Calu3 (cell line): ENCODE measurements at regions not wholly inside any gene's neighbourhood (a gene's known extent, or its start where the extent isn't known, plus 50 kb on each side); places are given as distances from the start of the nearest gene placed in this dataset.
"Not testable (repeated sequence)": the region's sequence is repeated elsewhere in the genome, so short reads cannot be mapped to it uniquely, and the experiment has no call there.

ENCODE experiments used
- BruUV-seq: library from RNA; stranded (reverse); fragments of 400-500 nt; replicated peaks from 2 replicates; lab custom pipeline; 2021; lab: Mats Ljungman, UMichigan
- CTCF ChIA-PET: fragments of 300-600 bp; sonication (Branson Sonifier 250); formaldehyde crosslinking; loops from one replicate; lab custom pipeline; 2022; ENCODE audit warnings: antibody characterized with exemption; lab: Charles Lee
- DNase-seq: peaks from one replicate; pipeline ENCODE4 v3.0.0; 2022
- H3K27ac Mint-ChIP-seq: one replicate; pipeline ENCODE4 v1.8.0; 2022; ENCODE audit warnings: mixed read lengths; ENCODE audit not compliant: unreplicated experiment
- H3K27me3 Mint-ChIP-seq: one replicate; pipeline ENCODE4 v1.8.0; 2022; ENCODE audit warnings: mixed read lengths; ENCODE audit not compliant: unreplicated experiment
- H3K36me3 Mint-ChIP-seq: one replicate; pipeline ENCODE4 v1.8.0; 2022; ENCODE audit warnings: mild to moderate bottlenecking, moderate library complexity, mixed read lengths; ENCODE audit not compliant: insufficient read depth, unreplicated experiment
- H3K4me1 Mint-ChIP-seq: one replicate; pipeline ENCODE4 v1.8.0; 2022; ENCODE audit warnings: mild to moderate bottlenecking, low read depth, mixed read lengths; ENCODE audit not compliant: unreplicated experiment
- H3K4me3 Mint-ChIP-seq: one replicate; pipeline ENCODE4 v1.8.0; 2022; ENCODE audit warnings: mild to moderate bottlenecking, low read depth, moderate library complexity, mixed read lengths; ENCODE audit not compliant: unreplicated experiment
- H3K9me3 Mint-ChIP-seq: one replicate; pipeline ENCODE4 v1.8.0; 2022; ENCODE audit warnings: low read depth, mixed read lengths; ENCODE audit not compliant: unreplicated experiment
- intact Hi-C: fragments of 100-400 bp; cut with micrococcal nuclease; formaldehyde crosslinking; loops from one replicate; pipeline ENCODE4 v1.10.0; 2022; ENCODE audit not compliant: unreplicated experiment
- TF ChIP-seq, protein P1 (sequence below): fragments of 200-600 bp; IDR thresholded peaks from one replicate; pipeline ENCODE4 v1.8.0; 2022; ENCODE audit warnings: antibody characterized with exemption; ENCODE audit not compliant: unreplicated experiment

- intact Hi-C loops: loop anchor here (1.0 kb wide), 1 partner anchor 12 kb away; no protein-coding TSS in a partner anchor
- no TSS peak for BruUV-seq
- Mint-ChIP-seq H3K9me3 (no peaks in the 10 kb centered on the region), H3K4me3 (no peak overlapping the region), H3K4me1 (no peaks in the 10 kb centered on the region), H3K27ac (no peak overlapping the region), H3K36me3 (no peaks in the 10 kb centered on the region), H3K27me3 (peaks cover 21% of the 10 kb centered on the region)
- no peak for DNase-seq
- TF ChIP-seq, protein P1, sequence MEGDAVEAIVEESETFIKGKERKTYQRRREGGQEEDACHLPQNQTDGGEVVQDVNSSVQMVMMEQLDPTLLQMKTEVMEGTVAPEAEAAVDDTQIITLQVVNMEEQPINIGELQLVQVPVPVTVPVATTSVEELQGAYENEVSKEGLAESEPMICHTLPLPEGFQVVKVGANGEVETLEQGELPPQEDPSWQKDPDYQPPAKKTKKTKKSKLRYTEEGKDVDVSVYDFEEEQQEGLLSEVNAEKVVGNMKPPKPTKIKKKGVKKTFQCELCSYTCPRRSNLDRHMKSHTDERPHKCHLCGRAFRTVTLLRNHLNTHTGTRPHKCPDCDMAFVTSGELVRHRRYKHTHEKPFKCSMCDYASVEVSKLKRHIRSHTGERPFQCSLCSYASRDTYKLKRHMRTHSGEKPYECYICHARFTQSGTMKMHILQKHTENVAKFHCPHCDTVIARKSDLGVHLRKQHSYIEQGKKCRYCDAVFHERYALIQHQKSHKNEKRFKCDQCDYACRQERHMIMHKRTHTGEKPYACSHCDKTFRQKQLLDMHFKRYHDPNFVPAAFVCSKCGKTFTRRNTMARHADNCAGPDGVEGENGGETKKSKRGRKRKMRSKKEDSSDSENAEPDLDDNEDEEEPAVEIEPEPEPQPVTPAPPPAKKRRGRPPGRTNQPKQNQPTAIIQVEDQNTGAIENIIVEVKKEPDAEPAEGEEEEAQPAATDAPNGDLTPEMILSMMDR: no peak
- CTCF ChIA-PET: interaction anchor here (0.6 to 0.9 kb wide), 2 partner anchors 28 to 538 kb away, joined by 3 to 5 read pairs; no protein-coding TSS in a partner anchor
These were observed 72.1 kb upstream of the PLAAT1 start for GRCh38 chr3:193168931-193169330.

DNA sequence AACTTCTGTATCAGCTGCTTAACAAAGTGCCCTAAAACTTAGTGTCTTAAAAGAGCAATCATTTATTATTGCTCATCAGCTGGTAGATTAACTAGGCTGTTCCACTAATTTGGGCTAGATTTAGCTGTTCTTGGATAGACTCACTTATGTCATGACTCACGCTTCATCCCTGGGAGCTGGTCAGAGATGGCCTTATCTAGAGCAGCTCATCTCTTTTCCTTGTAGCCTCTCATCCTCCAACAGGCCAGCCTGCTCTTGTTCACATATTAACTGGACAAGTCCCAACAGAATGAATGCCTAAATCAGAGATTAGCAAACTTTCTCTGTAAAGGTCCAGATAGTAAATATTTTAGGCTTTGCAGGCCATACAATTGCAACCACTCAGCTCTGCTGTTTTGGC, 66.9 kb upstream of the PLAAT1 start:
- DNase-seq: no peak
- no peaks in the 10 kb centered on the region for H3K4me1 Mint-ChIP-seq
- CTCF ChIA-PET: interaction anchor here (0.5 to 1.2 kb wide), 2 partner anchors 10 to 364 kb away, joined by 4 to 5 read pairs; no protein-coding TSS in a partner anchor
- BruUV-seq: no TSS peak
- H3K9me3 Mint-ChIP-seq: peaks cover 6% of the 10 kb centered on the region
- no peaks in the 10 kb centered on the region for H3K36me3 Mint-ChIP-seq
- H3K4me3 Mint-ChIP-seq: no peak overlapping the region
- H3K27me3 Mint-ChIP-seq: peaks cover 5% of the 10 kb centered on the region
- H3K27ac Mint-ChIP-seq: no peak overlapping the region
- TF ChIP-seq, protein P1: no peak
- intact Hi-C loops: no loop called here

- DNase-seq, H3K36me3 Mint-ChIP-seq, CTCF ChIA-PET, H3K9me3 Mint-ChIP-seq, H3K4me3 Mint-ChIP-seq, H3K27ac Mint-ChIP-seq, BruUV-seq, intact Hi-C loops, H3K4me1 Mint-ChIP-seq: not testable (repeated sequence)
- peaks cover 27% of the 10 kb centered on the region for H3K27me3 Mint-ChIP-seq
These were observed 61.5 kb upstream of the PLAAT1 start for GRCh38 chr3:193179332-193180012.

DNA sequence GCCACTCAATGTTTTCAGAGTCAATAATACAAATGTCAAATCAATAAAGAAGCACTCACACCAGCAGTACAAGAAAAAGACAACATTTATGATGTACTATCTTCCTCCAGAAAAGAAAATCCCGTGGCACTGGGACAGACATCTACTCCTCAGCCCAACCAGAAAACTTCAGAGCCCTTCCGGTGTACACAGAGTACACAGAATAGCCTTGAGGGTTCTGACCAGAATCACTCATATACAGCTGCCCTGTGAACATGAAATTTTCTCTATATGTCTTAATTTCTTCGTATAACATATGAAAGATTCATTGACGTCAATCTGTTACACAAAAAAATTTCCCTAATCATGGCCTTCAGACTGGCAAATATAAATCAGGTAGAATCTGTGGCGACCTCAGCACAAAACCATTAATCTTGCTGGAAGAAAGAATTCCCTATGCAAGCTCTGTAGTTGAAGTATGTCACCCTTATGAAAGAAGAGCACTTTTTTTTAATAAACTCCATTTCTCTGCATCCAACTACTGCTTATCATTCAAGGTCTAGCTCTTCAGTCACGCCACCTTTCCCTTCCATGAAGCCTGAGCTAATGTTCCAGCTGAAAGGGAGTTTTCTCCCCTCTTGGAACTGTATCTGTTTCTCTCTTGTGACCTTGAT, 53.8 kb upstream of the PLAAT1 start:
- Mint-ChIP-seq H3K9me3 (no peaks in the 10 kb centered on the region), H3K36me3 (no peaks in the 10 kb centered on the region), H3K4me3 (no peak overlapping the region), H3K4me1 (no peaks in the 10 kb centered on the region), H3K27me3 (peaks cover 13% of the 10 kb centered on the region), H3K27ac (no peak overlapping the region)
- CTCF ChIA-PET: interaction anchor here (0.6 kb wide), 1 partner anchor 779 kb away, joined by 4 read pairs; no protein-coding TSS in a partner anchor
- TF ChIP-seq, protein P1: no peak
- DNase-seq: no peak
- intact Hi-C loops: no loop called here
- no TSS peak for BruUV-seq
